ENCODE measurements at regions not wholly inside any gene's neighbourhood (a gene's known extent, or its start where the extent isn't known, plus 50 kb on each side); places are given as distances from the start of the nearest gene placed in this dataset.

DNA sequence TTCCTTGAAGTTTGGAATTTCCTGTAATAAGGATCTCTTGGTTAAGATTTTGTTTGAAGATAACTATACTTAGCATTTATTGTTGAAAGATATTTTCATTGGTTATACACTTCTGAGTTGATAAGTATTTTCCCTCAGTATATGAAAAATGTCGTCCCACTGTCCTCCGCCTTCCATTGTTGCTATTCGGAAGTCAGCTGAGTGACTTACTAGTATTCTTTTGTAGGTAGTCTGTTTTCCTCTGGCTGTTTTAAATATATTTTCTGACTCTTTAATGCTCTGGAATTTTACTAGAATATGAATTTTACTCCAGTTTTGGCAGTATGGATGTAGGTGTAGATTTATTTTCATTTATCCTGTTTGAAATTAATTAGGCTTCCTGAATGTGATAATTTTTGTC, 498.7 kb upstream of the NFIA start:
- Histone ChIP-seq H3K4me3 (no peak overlapping the region), H3K4me1 (no peaks in the 10 kb centered on the region), H3K27me3 (ENCODE audit: low read depth) (no peaks in the 10 kb centered on the region), H3K27ac (no peak overlapping the region), H3K9me3 (peaks cover 11% of the 10 kb centered on the region), H3K36me3 (no peaks in the 10 kb centered on the region)
- no peak for TF ChIP-seq CTCF (IDR thresholded peaks at IDR 0.05)
- DNase-seq, result no peak
- intact Hi-C loops (cut with DNase I), result no loop called here
- ATAC-seq, result no peak

GRCh38 chr1:60581455-60582220, 500.7 kb upstream of the NFIA start:
- Histone ChIP-seq H3K27ac (no peak overlapping the region), H3K27me3 (ENCODE audit: low read depth) (no peaks in the 10 kb centered on the region), H3K4me3 (no peak overlapping the region), H3K4me1 (no peaks in the 10 kb centered on the region), H3K9me3 (peaks cover 11% of the 10 kb centered on the region), H3K36me3 (no peaks in the 10 kb centered on the region)
- TF ChIP-seq CTCF (IDR thresholded peaks at IDR 0.05), result no peak
- intact Hi-C loops (cut with DNase I), result no loop called here
- DNase-seq (no peak), ATAC-seq (no peak)

DNA sequence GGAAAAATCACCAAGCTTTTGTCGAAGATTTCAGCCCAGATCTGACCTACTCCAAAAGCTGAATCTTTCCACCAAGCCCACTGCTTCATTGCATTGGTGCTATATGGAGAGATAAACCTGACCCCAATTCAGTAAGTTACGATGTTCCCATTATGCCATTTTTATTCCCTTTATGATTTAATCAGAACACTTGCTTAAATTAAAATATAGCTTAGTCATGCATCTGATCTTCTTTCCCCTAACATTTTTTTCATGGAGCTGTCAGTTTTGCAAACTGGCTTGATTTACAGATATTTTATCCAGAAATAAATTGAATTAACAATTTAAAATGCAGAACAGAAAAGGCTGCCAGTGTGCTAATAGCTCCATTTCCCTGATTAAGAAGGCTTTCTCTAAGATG, 503.5 kb upstream of the C1orf87 start:
- TF ChIP-seq CTCF (IDR thresholded peaks at IDR 0.05), result no peak
- intact Hi-C loops (cut with DNase I), result no loop called here
- Histone ChIP-seq H3K4me3 (no peak overlapping the region), H3K4me1 (no peaks in the 10 kb centered on the region), H3K9me3 (no peaks in the 10 kb centered on the region), H3K27me3 (ENCODE audit: low read depth) (no peaks in the 10 kb centered on the region), H3K36me3 (no peaks in the 10 kb centered on the region), H3K27ac (no peak overlapping the region)
- no peak for DNase-seq
- ATAC-seq, result no peak

GRCh38 chr1:60575326-60575977, 501.9 kb upstream of the C1orf87 start:
- H3K27ac ChIP-seq, result no peak overlapping the region
- TF ChIP-seq CTCF (IDR thresholded peaks at IDR 0.05), result no peak
- no peaks in the 10 kb centered on the region for H3K36me3 ChIP-seq
- intact Hi-C loops (cut with DNase I), result no loop called here
- no peaks in the 10 kb centered on the region for H3K27me3 ChIP-seq (ENCODE audit: low read depth)
- ATAC-seq (no peak), DNase-seq (no peak)
- H3K4me3 ChIP-seq, result no peak overlapping the region
- no peaks in the 10 kb centered on the region for H3K4me1 ChIP-seq
- H3K9me3 ChIP-seq, result no peaks in the 10 kb centered on the region

DNA sequence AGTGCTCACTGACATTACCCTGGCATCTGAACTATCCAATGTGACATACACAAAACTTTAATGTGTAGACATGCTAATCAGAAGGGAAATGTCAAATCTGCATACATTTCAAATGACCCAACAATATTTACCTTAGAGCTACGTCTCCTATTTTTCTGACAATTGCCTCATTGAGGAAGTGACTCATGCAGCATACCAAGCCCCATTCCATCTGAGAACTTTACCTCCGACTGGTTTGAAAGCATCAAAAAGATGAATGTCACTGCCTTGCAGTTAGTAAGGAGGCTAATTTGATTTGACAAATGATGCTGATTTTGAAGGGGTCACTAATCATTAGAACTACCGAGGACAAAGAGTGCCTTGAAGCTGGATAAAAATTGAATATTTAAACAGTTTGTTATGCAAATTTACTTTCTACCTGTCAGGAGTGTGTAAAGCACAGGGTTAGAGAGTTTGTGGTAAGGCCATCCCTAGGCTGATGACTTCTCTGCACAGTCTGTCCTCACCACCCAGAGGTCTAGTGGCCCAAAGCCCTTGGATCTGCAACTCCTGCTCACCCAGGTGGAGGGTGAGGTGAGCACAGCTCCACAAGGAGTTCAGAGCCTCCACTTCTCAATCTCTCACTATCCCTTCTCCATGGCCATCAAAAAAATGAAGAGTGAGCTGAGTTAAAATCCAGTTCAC, 500.3 kb upstream of the C1orf87 start:
- no peaks in the 10 kb centered on the region for H3K36me3 ChIP-seq
- DNase-seq, result no peak
- no peaks in the 10 kb centered on the region for H3K27me3 ChIP-seq (ENCODE audit: low read depth)
- no peaks in the 10 kb centered on the region for H3K9me3 ChIP-seq
- H3K27ac ChIP-seq, result peak overlapping the region; percentile 8
- no peaks in the 10 kb centered on the region for H3K4me1 ChIP-seq
- intact Hi-C loops (cut with DNase I), result no loop called here
- no peak for TF ChIP-seq CTCF (IDR thresholded peaks at IDR 0.05)
- no peak overlapping the region for H3K4me3 ChIP-seq
- ATAC-seq, result peak; percentile 80 to 82
